Right lobe of liver (tissue), 4 donors: ENCODE measurements at regions not wholly inside any gene's neighbourhood (a gene's known extent, or its start where the extent isn't known, plus 50 kb on each side); places are given as distances from the start of the nearest gene placed in this dataset.

Source experiments
- POLR2A ChIP-seq: fragments of 450-650 bp; IDR thresholded peaks from one replicate; pipeline ENCODE4 v1.6.1; 2017; ENCODE audit warnings: antibody characterized with exemption, mild to moderate bottlenecking
- TF ChIP-seq, protein P1 (sequence below), 4 donors: fragments of 200-600 bp in 3 of 4; fragments of 450-650 bp in 1 of 4; IDR thresholded peaks; one replicate each; pipeline versions ENCODE4 v1.5.1 to v1.8.0; 2016 to 2022; ENCODE audit warnings: antibody characterized with exemption in 4 of 4, mild to moderate bottlenecking in 2 of 4
- donor health status: DM: no; HTN: no; CAD: no.
- donor health status: DM: no; HTN: no; CAD: no.
- donor health status: DM: no; HTN: yes; CAD: no.

- TF ChIP-seq, protein P1, sequence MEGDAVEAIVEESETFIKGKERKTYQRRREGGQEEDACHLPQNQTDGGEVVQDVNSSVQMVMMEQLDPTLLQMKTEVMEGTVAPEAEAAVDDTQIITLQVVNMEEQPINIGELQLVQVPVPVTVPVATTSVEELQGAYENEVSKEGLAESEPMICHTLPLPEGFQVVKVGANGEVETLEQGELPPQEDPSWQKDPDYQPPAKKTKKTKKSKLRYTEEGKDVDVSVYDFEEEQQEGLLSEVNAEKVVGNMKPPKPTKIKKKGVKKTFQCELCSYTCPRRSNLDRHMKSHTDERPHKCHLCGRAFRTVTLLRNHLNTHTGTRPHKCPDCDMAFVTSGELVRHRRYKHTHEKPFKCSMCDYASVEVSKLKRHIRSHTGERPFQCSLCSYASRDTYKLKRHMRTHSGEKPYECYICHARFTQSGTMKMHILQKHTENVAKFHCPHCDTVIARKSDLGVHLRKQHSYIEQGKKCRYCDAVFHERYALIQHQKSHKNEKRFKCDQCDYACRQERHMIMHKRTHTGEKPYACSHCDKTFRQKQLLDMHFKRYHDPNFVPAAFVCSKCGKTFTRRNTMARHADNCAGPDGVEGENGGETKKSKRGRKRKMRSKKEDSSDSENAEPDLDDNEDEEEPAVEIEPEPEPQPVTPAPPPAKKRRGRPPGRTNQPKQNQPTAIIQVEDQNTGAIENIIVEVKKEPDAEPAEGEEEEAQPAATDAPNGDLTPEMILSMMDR (IDR thresholded peaks at IDR 0.05), result no peak
- no peak for TF ChIP-seq POLR2A
These were observed 67.1 kb downstream of the MYEOV start for GRCh38 chr11:69361048-69361447.
